ENCODE measurements at regions not wholly inside any gene's neighbourhood (a gene's known extent, or its start where the extent isn't known, plus 50 kb on each side); places are given as distances from the start of the nearest gene placed in this dataset.

DNA sequence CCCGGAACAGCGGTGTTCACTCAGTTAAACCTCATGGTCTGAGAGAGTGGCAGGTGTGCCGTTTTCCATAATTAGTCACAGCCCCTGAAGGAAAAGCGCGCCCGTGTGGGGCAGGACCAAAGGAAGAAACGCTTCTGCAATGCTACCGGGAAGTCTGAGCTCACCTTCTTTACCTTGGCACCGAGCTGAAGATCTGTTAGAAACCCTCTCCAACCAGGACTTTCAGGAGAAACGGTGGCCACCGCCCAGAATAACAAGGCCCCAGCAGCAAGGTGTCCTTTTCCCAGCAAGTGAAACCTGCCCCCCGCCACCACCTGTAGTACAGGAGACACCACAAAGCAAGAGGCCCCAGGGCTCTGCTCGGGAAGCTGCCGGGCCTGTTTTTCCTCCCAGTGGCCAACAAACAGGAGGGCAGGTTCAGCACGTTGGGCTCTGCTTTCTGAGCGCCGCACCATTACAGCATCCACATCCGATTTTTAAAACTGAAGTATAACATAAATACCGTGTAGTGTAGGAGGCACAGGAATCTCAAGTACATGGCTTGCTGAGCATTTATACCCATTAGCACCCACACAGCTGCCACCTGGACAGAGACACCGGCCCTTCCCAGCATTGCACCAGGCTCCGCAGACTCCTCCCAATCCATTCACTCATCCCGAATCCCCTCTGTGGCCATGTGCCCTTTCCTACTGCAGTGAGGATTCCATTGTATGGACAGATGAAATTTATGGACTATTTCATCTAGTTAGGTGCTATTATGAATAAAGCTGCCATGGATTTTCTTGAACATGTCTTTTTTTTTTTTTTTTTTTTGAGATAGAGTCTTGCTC is 121.8 kb upstream of the RIOK3 start:
- CTCF ChIA-PET = interaction anchor here (0.7 to 1.2 kb wide), 2 partner anchors 11 to 201 kb away, joined by 3 to 4 read pairs; no protein-coding TSS in a partner anchor
- Mint-ChIP-seq H3K4me3 (no peak overlapping the region), H3K4me1 (no peaks in the 10 kb centered on the region), H3K27ac (no peak overlapping the region), H3K27me3 (no peaks in the 10 kb centered on the region), H3K9me3 (ENCODE audit: low read depth) (no peaks in the 10 kb centered on the region), H3K36me3 (peaks cover 20% of the 10 kb centered on the region)
- no peak for ATAC-seq
- DNase-seq = no peak

DNA sequence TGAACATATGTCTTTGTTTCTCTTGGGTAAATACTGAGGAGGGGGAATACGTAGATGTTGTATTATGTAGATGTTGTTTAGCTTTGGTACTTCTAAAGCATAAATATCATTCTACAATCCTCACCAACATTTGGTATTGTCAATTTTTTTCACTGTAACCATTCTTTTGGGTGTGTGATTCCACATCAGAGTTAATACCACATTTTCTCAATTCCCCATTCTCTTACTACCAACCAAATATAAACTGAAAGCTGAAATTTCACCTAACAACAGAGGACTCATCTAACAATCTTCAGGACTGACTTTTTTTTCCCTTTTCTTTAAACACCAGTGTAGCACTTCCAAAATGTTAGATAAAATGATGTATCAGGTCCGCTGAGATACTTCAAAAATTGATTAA is 120.7 kb upstream of the RIOK3 start:
- DNase-seq (no peak), ATAC-seq (no peak)
- Mint-ChIP-seq H3K4me3 (no peak overlapping the region), H3K4me1 (no peaks in the 10 kb centered on the region), H3K9me3 (ENCODE audit: low read depth) (no peaks in the 10 kb centered on the region), H3K27ac (no peak overlapping the region), H3K27me3 (no peaks in the 10 kb centered on the region), H3K36me3 (peaks cover 25% of the 10 kb centered on the region)
- CTCF ChIA-PET = interaction anchor here (0.7 to 1.3 kb wide), 2 partner anchors 10 to 12 kb away, joined by 3 read pairs; no protein-coding TSS in a partner anchor

DNA sequence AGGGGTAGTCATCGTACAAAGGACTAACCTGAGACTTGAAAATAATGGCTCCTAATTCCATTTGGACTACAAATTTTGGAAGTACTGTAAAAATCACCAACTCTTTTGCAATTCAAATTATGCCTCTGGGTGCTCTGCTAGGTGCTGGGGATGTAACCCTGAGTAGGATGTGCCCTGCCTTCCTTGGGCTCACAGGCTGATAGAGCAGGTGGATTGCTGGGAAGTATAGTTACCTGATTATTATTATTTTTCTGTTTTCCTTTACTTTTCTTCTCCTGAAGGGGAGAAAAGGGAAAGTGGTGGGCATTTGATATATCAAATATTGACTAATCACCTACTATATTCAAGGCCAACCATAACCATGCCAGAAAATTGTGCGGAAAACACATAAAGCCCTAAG is 119.3 kb upstream of the RIOK3 start:
- no peaks in the 10 kb centered on the region for H3K9me3 Mint-ChIP-seq (ENCODE audit: low read depth)
- H3K4me1 Mint-ChIP-seq = no peaks in the 10 kb centered on the region
- no peak overlapping the region for H3K27ac Mint-ChIP-seq
- H3K27me3 Mint-ChIP-seq = no peaks in the 10 kb centered on the region
- ATAC-seq (no peak), DNase-seq (no peak)
- H3K4me3 Mint-ChIP-seq = no peak overlapping the region
- H3K36me3 Mint-ChIP-seq = peaks cover 20% of the 10 kb centered on the region
- CTCF ChIA-PET = interaction anchor here (1.2 kb wide), 1 partner anchor 18 kb away, joined by 3 read pairs; no protein-coding TSS in a partner anchor

DNA sequence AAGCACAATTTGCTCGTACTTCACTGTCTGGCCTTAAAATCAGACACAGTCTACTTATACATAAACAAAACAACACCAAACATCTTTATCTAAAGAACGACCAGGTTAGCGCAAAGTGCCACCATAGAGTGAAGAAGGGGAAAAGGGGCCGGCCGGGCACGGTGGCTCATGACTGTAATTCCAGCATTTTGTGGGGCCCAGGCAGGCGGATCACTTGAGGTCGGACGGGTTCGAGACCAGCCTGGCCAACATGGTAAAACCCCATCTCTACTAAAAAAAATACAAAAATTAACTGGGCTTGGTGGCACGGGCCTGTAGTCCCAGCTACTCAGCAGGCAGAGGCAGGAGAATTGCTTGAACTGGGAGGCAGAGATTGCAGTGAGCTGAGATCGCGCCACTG is 118.5 kb upstream of the RIOK3 start:
- Mint-ChIP-seq H3K27ac (no peak overlapping the region), H3K36me3 (peaks cover 16% of the 10 kb centered on the region), H3K4me1 (no peaks in the 10 kb centered on the region), H3K27me3 (no peaks in the 10 kb centered on the region), H3K4me3 (no peak overlapping the region), H3K9me3 (ENCODE audit: low read depth) (no peaks in the 10 kb centered on the region)
- CTCF ChIA-PET = interaction anchor here (1.2 kb wide), 1 partner anchor 18 kb away, joined by 3 read pairs; no protein-coding TSS in a partner anchor
- no peak for ATAC-seq
- DNase-seq = no peak

DNA sequence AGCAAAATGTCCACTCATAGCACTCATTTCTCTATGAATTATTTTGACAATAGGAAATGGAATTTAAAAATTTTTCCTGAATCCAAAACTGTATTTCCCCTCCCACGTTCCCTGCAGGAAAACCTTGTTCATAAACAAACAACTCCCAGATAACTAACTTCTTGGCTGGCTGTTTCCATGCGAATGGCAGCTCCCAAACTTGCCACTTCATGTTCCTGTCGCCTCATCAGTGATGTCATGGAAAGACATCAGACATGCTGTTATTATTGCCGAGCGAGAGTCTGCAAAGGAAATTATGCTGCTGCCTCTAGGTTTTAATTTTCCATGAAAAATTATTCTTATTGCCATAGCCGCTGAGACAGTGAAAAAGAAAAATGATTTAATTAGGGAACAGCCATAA is 117.0 kb upstream of the RIOK3 start:
- Mint-ChIP-seq H3K36me3 (peaks cover 8% of the 10 kb centered on the region), H3K27ac (no peak overlapping the region), H3K4me1 (no peaks in the 10 kb centered on the region), H3K4me3 (no peak overlapping the region), H3K9me3 (ENCODE audit: low read depth) (no peaks in the 10 kb centered on the region), H3K27me3 (no peaks in the 10 kb centered on the region)
- DNase-seq = no peak
- ATAC-seq = no peak
- CTCF ChIA-PET = no interaction called here

DNA sequence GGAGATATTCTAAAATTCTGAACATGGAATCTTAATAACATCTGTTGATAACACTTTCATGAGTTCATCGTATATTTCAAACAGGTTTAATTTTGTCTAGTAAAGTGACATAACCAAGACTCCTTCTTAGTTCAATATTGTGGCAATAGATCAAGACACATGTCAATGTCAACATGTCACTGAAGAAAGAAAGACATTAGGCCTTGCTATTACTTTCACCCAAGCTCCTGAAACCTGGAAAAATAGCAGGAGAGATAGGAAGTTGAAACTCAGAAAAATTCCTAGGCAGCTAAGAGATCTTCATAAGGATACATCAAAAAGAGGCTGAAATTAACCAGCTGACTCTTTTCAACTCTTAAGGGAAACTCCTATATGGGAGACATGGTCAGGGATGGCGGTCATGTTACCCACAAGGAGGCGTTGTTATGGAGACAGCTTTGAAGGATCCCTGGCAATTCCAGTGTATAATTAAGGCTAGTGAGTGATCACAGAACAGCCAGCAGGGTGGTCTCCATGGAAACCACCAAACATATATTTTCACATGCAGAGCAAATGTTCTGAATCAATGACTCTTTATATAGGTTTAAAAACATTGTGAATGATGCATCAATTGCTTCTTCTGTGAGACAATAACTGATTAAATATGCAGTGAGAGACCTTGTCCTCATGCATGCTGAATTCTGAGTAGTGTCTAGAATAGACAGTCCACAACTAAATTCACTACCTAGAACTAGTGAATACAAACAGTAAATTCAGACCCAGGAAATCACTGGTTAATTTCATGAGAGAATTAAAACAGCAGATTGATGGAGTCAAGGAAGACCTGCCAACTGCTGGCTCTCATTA is 115.3 kb upstream of the RIOK3 start:
- H3K9me3 Mint-ChIP-seq (ENCODE audit: low read depth) = no peaks in the 10 kb centered on the region
- CTCF ChIA-PET = no interaction called here
- ATAC-seq (no peak), DNase-seq (no peak)
- no peak overlapping the region for H3K4me3 Mint-ChIP-seq
- no peaks in the 10 kb centered on the region for H3K27me3 Mint-ChIP-seq
- H3K27ac Mint-ChIP-seq = no peak overlapping the region
- peaks cover 6% of the 10 kb centered on the region for H3K36me3 Mint-ChIP-seq
- no peaks in the 10 kb centered on the region for H3K4me1 Mint-ChIP-seq

DNA sequence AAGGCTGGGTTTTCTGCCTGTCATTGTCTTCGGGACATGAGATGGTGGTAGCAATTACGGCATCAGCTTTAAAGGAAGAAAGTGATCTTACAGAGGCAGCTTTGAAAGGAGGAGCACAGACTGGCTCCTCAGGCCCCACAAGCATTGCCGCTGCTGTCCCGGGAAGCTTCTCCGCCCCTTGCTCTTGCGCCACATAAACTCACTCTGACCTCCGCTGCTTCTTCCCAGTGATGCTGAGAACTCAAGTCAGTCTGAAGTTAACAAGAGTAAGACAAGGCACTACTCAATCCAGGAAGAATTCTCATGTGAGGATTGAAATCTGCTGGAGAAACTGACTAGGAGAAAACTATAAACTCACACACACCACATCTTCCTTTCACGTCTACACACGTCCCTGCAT is 112.4 kb upstream of the RIOK3 start:
- Mint-ChIP-seq H3K27me3 (no peaks in the 10 kb centered on the region), H3K4me1 (peaks cover 2% of the 10 kb centered on the region), H3K9me3 (ENCODE audit: low read depth) (no peaks in the 10 kb centered on the region), H3K4me3 (no peak overlapping the region), H3K27ac (no peak overlapping the region), H3K36me3 (peaks cover 12% of the 10 kb centered on the region)
- CTCF ChIA-PET = no interaction called here
- ATAC-seq (no peak), DNase-seq (no peak)

DNA sequence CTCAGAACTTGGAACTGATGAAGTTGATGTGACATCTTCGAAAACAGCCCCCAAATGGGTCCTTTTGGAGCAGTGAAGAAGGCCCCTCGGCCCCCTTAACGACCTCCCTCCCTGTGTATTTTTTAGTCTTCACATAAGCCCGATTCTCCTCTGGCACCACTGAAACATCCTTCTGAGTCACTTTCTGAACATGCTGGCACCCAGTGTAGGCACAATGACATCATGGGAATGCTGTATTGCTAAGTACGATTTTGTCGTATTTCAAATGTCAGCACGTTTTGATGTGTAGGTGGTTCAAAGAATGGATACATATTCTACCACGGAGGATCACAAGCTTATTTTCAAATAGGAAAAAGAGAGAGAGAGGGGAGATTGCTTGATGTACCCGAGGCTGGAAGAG is 111.7 kb upstream of the RIOK3 start:
- Mint-ChIP-seq H3K9me3 (ENCODE audit: low read depth) (no peaks in the 10 kb centered on the region), H3K4me1 (peaks cover 2% of the 10 kb centered on the region), H3K27me3 (no peaks in the 10 kb centered on the region), H3K4me3 (no peak overlapping the region), H3K27ac (no peak overlapping the region), H3K36me3 (peaks cover 14% of the 10 kb centered on the region)
- no peak for DNase-seq
- ATAC-seq = no peak
- CTCF ChIA-PET = no interaction called here

DNA sequence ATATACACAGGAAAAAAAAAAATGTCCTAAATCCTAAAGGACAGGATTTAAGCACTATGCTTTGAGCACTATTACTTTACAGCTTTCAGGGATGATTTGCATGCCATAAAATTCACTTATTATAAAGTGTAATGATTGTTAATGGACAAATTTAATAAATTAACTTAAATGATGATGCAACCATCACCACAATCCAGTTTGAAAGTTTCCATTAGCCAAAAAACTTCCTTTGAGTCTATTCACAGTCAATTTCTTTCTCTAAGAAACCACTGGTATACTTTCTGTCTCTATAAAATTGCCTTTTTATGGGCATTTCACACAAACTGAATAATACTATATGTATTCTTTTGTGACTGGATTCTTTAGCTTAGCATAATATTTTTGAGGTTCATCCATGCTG is 111.1 kb upstream of the RIOK3 start:
- DNase-seq = no peak
- Mint-ChIP-seq H3K27me3 (no peaks in the 10 kb centered on the region), H3K36me3 (peaks cover 10% of the 10 kb centered on the region), H3K4me1 (peaks cover 2% of the 10 kb centered on the region), H3K4me3 (no peak overlapping the region), H3K27ac (no peak overlapping the region), H3K9me3 (ENCODE audit: low read depth) (no peaks in the 10 kb centered on the region)
- CTCF ChIA-PET = no interaction called here
- no peak for ATAC-seq

DNA sequence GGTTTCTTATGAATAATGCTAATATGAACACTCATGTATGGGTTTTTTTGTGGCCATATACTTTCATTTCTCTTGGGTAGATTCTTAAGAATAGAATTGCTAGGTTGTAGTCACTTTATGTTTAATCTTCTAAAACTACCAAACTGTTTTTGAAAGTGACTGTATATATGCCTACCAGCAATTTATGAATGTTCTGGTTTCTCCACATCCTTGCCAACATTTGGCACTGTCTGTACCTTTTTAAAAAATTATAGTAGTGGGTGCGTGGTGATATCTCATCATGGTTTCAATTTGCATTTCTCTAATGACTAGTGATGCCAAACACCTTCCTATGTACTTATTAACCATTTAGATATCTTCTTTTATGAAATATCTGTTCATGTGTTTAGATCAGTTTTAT is 110.6 kb upstream of the RIOK3 start:
- no peak for DNase-seq
- CTCF ChIA-PET = interaction anchor here (0.6 kb wide), 1 partner anchor 11 kb away, joined by 3 read pairs; no protein-coding TSS in a partner anchor
- no peak for ATAC-seq
- Mint-ChIP-seq H3K4me3 (no peak overlapping the region), H3K9me3 (ENCODE audit: low read depth) (no peaks in the 10 kb centered on the region), H3K36me3 (peaks cover 10% of the 10 kb centered on the region), H3K27me3 (no peaks in the 10 kb centered on the region), H3K27ac (no peak overlapping the region), H3K4me1 (peaks cover 2% of the 10 kb centered on the region)

DNA sequence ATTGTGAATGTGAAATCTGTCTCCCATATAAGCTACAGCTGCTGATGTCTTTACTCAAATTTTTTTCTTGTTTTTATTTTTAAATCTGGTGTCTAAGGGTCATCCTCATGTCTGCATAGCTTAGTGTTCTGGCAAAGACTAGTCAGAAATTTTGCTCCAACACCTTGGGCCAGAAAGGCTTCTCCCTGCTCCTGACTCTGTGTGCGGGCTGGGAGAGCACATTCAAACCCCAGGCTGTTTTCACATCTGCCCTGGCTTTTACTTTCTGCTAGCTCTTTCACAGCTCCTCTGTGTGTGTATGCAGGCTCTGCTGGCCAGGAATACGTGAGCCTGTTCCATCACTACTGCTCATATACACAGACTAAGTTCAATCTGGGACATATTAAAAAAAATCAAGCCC is 102.9 kb upstream of the RIOK3 start:
- CTCF ChIA-PET = interaction anchor here (0.9 to 1.1 kb wide), 2 partner anchors 166 to 219 kb away, joined by 3 read pairs; no protein-coding TSS in a partner anchor
- Mint-ChIP-seq H3K4me1 (peaks cover 8% of the 10 kb centered on the region), H3K27me3 (no peaks in the 10 kb centered on the region), H3K9me3 (ENCODE audit: low read depth) (peaks cover 5% of the 10 kb centered on the region), H3K36me3 (peaks cover 38% of the 10 kb centered on the region), H3K27ac (no peak overlapping the region), H3K4me3 (no peak overlapping the region)
- no peak for ATAC-seq
- no peak for DNase-seq

DNA sequence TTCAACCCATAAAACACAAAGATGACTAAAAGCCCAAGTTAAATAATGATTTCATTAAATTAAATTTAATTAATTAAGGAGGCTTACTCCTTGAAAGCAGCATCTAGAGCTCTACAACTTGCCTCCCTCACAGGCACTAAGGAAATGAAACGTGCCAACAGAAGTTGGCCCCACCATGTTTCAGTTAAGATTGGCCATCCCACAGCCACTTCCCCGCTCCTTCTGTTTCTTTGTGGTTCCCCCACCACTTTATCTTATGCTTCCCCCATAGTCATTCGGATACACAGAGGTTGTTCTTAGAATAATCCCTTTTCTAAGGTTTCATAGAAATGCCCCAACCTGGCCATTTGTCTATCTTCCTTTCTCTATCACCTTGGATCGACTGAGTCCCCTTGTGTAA is 101.6 kb upstream of the RIOK3 start:
- Mint-ChIP-seq H3K27me3 (no peaks in the 10 kb centered on the region), H3K36me3 (peaks cover 34% of the 10 kb centered on the region), H3K4me3 (no peak overlapping the region), H3K9me3 (ENCODE audit: low read depth) (peaks cover 5% of the 10 kb centered on the region), H3K27ac (no peak overlapping the region), H3K4me1 (peaks cover 8% of the 10 kb centered on the region)
- ATAC-seq (no peak), DNase-seq (no peak)
- CTCF ChIA-PET = interaction anchor here (0.9 to 1.2 kb wide), 2 partner anchors 205 to 320 kb away, joined by 3 read pairs; no protein-coding TSS in a partner anchor

DNA sequence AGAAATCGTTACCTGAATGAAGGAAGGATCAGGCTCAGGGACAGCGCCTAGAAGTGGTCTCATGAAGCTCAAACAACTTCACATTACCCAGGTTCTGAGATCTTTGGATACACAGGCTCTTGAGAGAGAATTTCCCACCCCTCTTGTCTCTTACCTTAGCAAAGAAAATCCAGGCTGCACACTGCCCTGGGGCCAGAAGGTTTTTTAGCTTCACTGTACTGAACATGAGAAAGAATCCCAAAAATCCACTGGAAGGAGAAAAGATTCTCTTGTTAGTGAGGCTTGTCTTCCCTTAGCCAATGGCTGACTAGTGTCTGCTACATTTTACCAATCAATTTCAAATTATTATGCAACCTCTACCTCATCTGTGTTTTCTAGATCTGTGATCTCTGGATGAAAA is 101.0 kb upstream of the RIOK3 start:
- CTCF ChIA-PET = interaction anchor here (0.9 to 1.8 kb wide), 3 partner anchors 18 to 206 kb away, joined by 3 to 5 read pairs (median 3); no protein-coding TSS in a partner anchor
- Mint-ChIP-seq H3K9me3 (ENCODE audit: low read depth) (peaks cover 5% of the 10 kb centered on the region), H3K27me3 (no peaks in the 10 kb centered on the region), H3K4me3 (no peak overlapping the region), H3K27ac (no peak overlapping the region), H3K4me1 (peaks cover 8% of the 10 kb centered on the region), H3K36me3 (peaks cover 34% of the 10 kb centered on the region)
- DNase-seq = no peak
- ATAC-seq = no peak
